HepG2 (cell line): ENCODE measurements at regions not wholly inside any gene's neighbourhood (a gene's known extent, or its start where the extent isn't known, plus 50 kb on each side); places are given as distances from the start of the nearest gene placed in this dataset.

ENCODE experiments used
- AFF4 ChIP-seq: sonication (generic); formaldehyde crosslinking; IDR thresholded peaks from 2 replicates; pipeline ENCODE4 v1.4.0; 2020; ENCODE audit warnings: missing genetic modification reagents
- MXI1 ChIP-seq: IDR thresholded peaks from 3 replicates; pipeline ENCODE4 v1.6.1; 2012; ENCODE audit warnings: low read depth, low read length, inconsistent platforms, borderline replicate concordance
- REST ChIP-seq, 2 experiments: IDR thresholded peaks; 2 replicates each; pipeline ENCODE4 v1.6.1; 2011 to 2012; ENCODE audit warnings: low read length in 2 of 2, borderline replicate concordance in 1 of 2, low read depth in 1 of 2, mild to moderate bottlenecking in 1 of 2, moderate library complexity in 1 of 2
- SNAI1 ChIP-seq: sonication (generic); formaldehyde crosslinking; IDR thresholded peaks from 2 replicates; pipeline ENCODE4 v1.5.0; 2020; ENCODE audit warnings: mild to moderate bottlenecking, missing genetic modification reagents, borderline replicate concordance
- SP4 ChIP-seq: sonication (generic); formaldehyde crosslinking; IDR thresholded peaks from 2 replicates; pipeline ENCODE4 v1.8.1; 2023; ENCODE audit warnings: mild to moderate bottlenecking, missing genetic modification reagents
- SPEN ChIP-seq: sonication (generic); formaldehyde crosslinking; IDR thresholded peaks from 2 replicates; pipeline ENCODE4 v1.5.1; 2020; ENCODE audit warnings: low read depth, mild to moderate bottlenecking, missing genetic modification reagents
- ZNF138 ChIP-seq: sonication (generic); formaldehyde crosslinking; IDR thresholded peaks from 2 replicates; pipeline ENCODE4 v1.5.0; 2020; ENCODE audit warnings: mild to moderate bottlenecking, low read depth, missing genetic modification reagents
- TF ChIP-seq, protein P1 (sequence below): IDR thresholded peaks from 2 replicates; pipeline ENCODE4 v1.4.0; 2020; ENCODE audit warnings: mild to moderate bottlenecking, missing genetic modification reagents
- TF ChIP-seq, protein P2 (sequence below): sonication (generic); formaldehyde crosslinking; IDR thresholded peaks from 2 replicates; pipeline ENCODE4 v1.4.0; 2020; ENCODE audit warnings: mild to moderate bottlenecking, missing genetic modification reagents

DNA sequence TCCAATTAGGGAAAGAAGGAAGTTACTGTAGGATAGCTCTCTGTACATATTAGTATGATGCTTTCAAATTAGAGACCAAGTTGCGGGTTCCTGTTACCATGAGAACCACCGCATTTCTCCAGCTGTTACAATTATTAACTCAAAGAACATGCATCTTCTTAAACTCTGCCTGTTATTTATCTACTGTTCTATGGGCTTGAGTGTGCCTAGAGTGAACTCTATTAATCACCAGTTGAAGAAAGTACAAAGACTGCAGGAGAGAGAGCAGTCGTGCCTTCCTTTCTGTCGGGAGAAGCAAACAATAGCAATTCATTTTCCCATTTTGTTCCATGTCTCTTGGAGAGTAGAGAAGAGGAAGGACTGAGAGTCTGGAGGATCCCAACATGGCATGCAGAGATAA is 1071.2 kb downstream of the TYW1 start (continued):
- TF ChIP-seq, protein P1, sequence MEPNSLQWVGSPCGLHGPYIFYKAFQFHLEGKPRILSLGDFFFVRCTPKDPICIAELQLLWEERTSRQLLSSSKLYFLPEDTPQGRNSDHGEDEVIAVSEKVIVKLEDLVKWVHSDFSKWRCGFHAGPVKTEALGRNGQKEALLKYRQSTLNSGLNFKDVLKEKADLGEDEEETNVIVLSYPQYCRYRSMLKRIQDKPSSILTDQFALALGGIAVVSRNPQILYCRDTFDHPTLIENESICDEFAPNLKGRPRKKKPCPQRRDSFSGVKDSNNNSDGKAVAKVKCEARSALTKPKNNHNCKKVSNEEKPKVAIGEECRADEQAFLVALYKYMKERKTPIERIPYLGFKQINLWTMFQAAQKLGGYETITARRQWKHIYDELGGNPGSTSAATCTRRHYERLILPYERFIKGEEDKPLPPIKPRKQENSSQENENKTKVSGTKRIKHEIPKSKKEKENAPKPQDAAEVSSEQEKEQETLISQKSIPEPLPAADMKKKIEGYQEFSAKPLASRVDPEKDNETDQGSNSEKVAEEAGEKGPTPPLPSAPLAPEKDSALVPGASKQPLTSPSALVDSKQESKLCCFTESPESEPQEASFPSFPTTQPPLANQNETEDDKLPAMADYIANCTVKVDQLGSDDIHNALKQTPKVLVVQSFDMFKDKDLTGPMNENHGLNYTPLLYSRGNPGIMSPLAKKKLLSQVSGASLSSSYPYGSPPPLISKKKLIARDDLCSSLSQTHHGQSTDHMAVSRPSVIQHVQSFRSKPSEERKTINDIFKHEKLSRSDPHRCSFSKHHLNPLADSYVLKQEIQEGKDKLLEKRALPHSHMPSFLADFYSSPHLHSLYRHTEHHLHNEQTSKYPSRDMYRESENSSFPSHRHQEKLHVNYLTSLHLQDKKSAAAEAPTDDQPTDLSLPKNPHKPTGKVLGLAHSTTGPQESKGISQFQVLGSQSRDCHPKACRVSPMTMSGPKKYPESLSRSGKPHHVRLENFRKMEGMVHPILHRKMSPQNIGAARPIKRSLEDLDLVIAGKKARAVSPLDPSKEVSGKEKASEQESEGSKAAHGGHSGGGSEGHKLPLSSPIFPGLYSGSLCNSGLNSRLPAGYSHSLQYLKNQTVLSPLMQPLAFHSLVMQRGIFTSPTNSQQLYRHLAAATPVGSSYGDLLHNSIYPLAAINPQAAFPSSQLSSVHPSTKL (CRISPR knock-in tag), result no peak
- TF ChIP-seq MXI1 (no peak), AFF4 (CRISPR knock-in tag) (no peak), REST (IDR thresholded peaks at IDR 0.05; ENCODE audit: borderline replicate concordance in 1 of 2, low read depth in 1 of 2, low read length in 2 of 2) (no peak), SPEN (CRISPR knock-in tag) (no peak), SP4 (CRISPR knock-in tag) (no peak), SNAI1 (no peak), ZNF138 (no peak)
- TF ChIP-seq, protein P2, sequence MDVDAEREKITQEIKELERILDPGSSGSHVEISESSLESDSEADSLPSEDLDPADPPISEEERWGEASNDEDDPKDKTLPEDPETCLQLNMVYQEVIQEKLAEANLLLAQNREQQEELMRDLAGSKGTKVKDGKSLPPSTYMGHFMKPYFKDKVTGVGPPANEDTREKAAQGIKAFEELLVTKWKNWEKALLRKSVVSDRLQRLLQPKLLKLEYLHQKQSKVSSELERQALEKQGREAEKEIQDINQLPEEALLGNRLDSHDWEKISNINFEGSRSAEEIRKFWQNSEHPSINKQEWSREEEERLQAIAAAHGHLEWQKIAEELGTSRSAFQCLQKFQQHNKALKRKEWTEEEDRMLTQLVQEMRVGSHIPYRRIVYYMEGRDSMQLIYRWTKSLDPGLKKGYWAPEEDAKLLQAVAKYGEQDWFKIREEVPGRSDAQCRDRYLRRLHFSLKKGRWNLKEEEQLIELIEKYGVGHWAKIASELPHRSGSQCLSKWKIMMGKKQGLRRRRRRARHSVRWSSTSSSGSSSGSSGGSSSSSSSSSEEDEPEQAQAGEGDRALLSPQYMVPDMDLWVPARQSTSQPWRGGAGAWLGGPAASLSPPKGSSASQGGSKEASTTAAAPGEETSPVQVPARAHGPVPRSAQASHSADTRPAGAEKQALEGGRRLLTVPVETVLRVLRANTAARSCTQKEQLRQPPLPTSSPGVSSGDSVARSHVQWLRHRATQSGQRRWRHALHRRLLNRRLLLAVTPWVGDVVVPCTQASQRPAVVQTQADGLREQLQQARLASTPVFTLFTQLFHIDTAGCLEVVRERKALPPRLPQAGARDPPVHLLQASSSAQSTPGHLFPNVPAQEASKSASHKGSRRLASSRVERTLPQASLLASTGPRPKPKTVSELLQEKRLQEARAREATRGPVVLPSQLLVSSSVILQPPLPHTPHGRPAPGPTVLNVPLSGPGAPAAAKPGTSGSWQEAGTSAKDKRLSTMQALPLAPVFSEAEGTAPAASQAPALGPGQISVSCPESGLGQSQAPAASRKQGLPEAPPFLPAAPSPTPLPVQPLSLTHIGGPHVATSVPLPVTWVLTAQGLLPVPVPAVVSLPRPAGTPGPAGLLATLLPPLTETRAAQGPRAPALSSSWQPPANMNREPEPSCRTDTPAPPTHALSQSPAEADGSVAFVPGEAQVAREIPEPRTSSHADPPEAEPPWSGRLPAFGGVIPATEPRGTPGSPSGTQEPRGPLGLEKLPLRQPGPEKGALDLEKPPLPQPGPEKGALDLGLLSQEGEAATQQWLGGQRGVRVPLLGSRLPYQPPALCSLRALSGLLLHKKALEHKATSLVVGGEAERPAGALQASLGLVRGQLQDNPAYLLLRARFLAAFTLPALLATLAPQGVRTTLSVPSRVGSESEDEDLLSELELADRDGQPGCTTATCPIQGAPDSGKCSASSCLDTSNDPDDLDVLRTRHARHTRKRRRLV (CRISPR knock-in tag), result no peak
